GM10266 (cell line): ENCODE measurements at regions not wholly inside any gene's neighbourhood (a gene's known extent, or its start where the extent isn't known, plus 50 kb on each side); places are given as distances from the start of the nearest gene placed in this dataset.

Experiments
- DNase-seq: peaks from one replicate; pipeline ENCODE4 v3.0.0; 2012; ENCODE audit errors: extremely low spot score
- TF ChIP-seq, protein P1 (sequence below): IDR thresholded peaks from 2 replicates; pipeline ENCODE4 v1.5.1; 2012; ENCODE audit warnings: mild to moderate bottlenecking, low read depth; ENCODE audit not compliant: control insufficient read depth, insufficient read depth; ENCODE audit errors: missing control alignments

DNA sequence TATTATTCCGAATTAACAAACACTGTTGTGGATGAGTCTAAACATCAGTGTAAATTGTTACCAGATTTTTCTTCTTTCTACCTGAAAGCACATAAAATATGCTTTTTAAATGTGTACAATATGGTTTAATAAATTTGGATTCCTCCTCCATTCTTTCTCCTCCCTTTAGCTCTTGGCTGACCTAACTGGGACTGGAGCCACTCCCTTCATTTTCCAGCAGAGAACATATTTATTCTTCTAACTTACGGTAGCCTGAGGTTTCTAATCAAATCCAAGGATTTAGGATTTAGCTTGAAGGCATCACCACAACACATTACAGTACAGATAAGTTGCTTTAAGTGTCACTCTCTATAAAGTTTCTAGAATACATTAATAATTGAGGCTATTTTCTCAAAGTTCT lies 88.2 kb upstream of the SEMA3C start:
- TF ChIP-seq, protein P1, sequence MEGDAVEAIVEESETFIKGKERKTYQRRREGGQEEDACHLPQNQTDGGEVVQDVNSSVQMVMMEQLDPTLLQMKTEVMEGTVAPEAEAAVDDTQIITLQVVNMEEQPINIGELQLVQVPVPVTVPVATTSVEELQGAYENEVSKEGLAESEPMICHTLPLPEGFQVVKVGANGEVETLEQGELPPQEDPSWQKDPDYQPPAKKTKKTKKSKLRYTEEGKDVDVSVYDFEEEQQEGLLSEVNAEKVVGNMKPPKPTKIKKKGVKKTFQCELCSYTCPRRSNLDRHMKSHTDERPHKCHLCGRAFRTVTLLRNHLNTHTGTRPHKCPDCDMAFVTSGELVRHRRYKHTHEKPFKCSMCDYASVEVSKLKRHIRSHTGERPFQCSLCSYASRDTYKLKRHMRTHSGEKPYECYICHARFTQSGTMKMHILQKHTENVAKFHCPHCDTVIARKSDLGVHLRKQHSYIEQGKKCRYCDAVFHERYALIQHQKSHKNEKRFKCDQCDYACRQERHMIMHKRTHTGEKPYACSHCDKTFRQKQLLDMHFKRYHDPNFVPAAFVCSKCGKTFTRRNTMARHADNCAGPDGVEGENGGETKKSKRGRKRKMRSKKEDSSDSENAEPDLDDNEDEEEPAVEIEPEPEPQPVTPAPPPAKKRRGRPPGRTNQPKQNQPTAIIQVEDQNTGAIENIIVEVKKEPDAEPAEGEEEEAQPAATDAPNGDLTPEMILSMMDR: no peak
- no peak for DNase-seq

DNA sequence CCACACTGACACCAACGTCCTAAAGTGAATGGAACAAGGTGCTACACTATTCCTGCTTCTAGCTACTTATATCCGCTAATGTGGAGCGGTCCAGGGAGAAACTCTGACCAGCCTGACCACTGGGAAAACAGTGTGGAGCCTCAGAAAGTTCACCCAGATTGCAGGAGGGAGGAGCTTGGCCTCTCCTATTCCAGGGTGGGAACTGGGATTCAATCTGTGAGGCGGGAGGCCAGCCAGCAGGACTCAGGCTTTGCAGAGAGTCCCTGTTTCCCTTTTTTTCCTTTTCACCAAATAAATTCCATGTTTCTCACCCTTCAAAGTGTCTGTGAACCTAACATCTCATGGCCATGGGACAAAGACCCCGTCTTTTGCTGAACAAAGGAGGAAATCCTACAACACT lies 86.4 kb upstream of the SEMA3C start:
- DNase-seq: no peak

DNA sequence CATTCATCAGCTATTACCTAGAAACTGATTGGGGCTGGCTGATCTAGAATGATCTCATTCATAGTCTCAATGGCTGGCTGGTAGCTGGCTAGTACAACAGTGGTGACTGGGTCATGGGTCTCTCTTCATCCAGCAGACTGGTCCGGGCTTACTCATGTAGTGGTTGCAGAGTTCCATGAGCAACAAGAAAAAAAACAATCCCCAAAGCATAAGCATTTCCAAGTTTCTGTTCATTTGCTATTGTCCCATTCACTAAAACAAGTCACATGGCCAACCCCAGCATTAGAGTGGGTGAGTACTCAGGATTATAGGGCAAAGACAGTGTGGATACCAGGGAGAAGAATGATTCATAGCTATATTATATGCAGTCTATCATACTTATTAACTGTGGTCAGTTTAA lies 85.2 kb upstream of the SEMA3C start:
- TF ChIP-seq, protein P1: no peak
- DNase-seq: no peak

More for the DNA sequence above, 86.4 kb upstream of the SEMA3C start:
- TF ChIP-seq, protein P1: no peak

DNA sequence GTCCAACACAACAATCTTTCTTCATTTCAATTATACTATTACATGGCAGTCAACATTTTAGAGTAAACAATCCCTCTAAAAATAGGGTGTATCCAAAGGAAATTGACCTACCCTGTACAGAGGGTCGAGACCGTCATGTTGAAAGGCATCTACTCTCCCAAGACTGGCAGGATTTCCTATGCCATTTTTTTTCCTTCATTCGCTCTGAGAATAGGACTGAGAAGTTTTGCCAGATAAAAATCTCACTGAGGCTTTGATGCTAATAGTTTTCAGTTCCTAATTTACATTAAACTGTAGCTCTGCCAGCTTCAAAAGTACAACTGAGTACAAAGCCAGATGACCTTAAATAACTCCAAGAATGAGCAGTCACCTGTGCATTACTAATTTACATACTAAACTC lies 84.5 kb upstream of the SEMA3C start:
- TF ChIP-seq, protein P1: no peak
- DNase-seq: no peak

DNA sequence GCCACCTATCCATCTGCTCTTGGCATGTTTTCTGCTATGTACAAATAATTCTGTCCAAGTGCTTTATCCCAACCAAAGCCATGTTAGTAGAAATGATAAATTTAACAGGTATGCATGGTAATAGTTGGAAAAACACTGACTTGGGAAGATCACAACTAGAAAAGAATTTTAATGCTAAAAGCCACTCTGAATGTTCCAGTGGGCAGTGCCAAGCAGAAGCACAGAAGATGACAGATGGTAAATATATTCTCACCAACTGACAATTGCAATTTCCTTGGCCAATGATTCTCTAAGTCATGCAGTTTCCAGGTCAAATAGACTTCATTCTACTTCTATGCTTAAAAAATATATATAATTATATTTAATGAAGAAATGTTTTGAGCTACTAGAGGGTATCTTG lies 83.6 kb upstream of the SEMA3C start:
- TF ChIP-seq, protein P1: no peak
- no peak for DNase-seq

DNA sequence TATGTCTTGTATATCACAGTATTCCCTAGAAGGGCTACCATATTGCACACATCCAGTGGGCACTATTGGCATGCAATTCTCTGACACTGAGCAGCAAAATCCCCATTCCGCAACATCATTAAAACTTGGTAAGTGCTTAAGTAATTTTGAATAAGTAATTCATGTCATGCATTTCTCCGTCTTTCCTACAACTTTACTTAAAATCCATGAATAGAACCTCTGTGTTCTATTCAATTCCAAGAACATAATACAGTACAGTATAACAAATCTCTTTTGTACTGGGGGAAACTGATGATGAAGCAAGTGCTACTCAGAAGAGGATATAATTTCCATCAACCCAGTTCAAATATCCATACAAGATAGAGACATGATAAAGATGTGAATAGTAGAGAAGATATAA lies 80.9 kb upstream of the SEMA3C start:
- no peak for DNase-seq
- TF ChIP-seq, protein P1: no peak

DNA sequence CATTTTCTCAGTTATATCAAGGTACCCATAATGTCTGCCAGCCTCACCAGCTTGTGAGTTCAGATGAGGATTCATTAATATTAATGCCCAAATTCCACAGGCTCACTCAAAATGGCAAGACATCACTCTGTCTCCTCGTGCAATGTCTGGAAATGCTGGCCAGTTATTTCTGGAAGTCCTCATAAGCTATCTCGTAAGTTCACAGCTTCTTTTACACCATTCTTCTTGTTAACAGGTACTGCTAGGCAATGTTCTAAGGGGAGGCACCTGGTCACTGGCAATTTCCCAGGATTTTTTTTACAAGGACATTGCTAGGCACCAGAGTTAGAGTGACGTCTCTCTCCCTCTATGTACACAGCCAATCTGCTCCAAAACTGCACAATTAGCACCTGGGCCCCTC lies 80.2 kb upstream of the SEMA3C start:
- TF ChIP-seq, protein P1: no peak
- no peak for DNase-seq
